DND-41 (cell line): ENCODE measurements at regions not wholly inside any gene's neighbourhood (a gene's known extent, or its start where the extent isn't known, plus 50 kb on each side); places are given as distances from the start of the nearest gene placed in this dataset.

ENCODE experiments used
- ATAC-seq: fragments of 200-7000 bp; cut with Tn5 transposase; 3 replicates; pipeline ENCODE4 v1.9.1; 2021; ENCODE audit warnings: low read depth; ENCODE audit not compliant: insufficient read depth
- DNase-seq: peaks from one replicate; pipeline ENCODE4 v3.0.0-alpha.2; 2020
- H2AFZ ChIP-seq: 2 replicates; pipeline ENCODE4 v1.6.0; 2012; ENCODE audit warnings: low read depth, low read length
- H3K27ac ChIP-seq: 2 replicates; pipeline ENCODE4 v1.5.1; 2012; ENCODE audit warnings: low read length, inconsistent platforms
- H3K27me3 ChIP-seq: fragments of 200-600 bp; sonication (generic); 2 replicates; pipeline ENCODE4 v1.6.0; 2012; ENCODE audit warnings: low read length, mild to moderate bottlenecking, inconsistent platforms; ENCODE audit not compliant: insufficient read depth, poor library complexity
- H3K36me3 ChIP-seq: 2 replicates; pipeline ENCODE4 v1.5.1; 2012; ENCODE audit warnings: low read length, inconsistent platforms; ENCODE audit not compliant: insufficient read depth
- H3K4me1 ChIP-seq: 2 replicates; pipeline ENCODE4 v1.5.1; 2012; ENCODE audit warnings: mild to moderate bottlenecking, low read length; ENCODE audit not compliant: insufficient read depth
- H3K4me2 ChIP-seq: 2 replicates; pipeline ENCODE4 v1.6.0; 2012; ENCODE audit warnings: mild to moderate bottlenecking, moderate library complexity, low read length, inconsistent platforms; ENCODE audit not compliant: insufficient read depth
- H3K4me3 ChIP-seq, 2 experiments: fragments of 200-600 bp in 1 of 2; shearing (Covaris generic) in 1 of 2; 2 replicates each; pipeline ENCODE4 v1.5.1; 2012 to 2016; ENCODE audit warnings: inconsistent platforms in 2 of 2, low read length in 2 of 2, mild to moderate bottlenecking in 2 of 2, low read depth in 1 of 2, moderate library complexity in 1 of 2
- H3K79me2 ChIP-seq: 2 replicates; pipeline ENCODE4 v1.6.0; 2012; ENCODE audit warnings: low read length, inconsistent platforms; ENCODE audit not compliant: insufficient read depth
- H3K9ac ChIP-seq: 2 replicates; pipeline ENCODE4 v1.6.0; 2012; ENCODE audit warnings: low read depth, mild to moderate bottlenecking, inconsistent platforms, low read length, moderate library complexity
- H3K9me3 ChIP-seq: 2 replicates; pipeline ENCODE4 v1.5.1; 2012; ENCODE audit warnings: low read length, moderate library complexity, mild to moderate bottlenecking, inconsistent platforms; ENCODE audit not compliant: insufficient read depth, severe bottlenecking
- H4K20me1 ChIP-seq: 2 replicates; pipeline ENCODE4 v1.6.0; 2012; ENCODE audit warnings: low read length; ENCODE audit not compliant: insufficient read depth
- EZH2 ChIP-seq: IDR thresholded peaks from 3 replicates; pipeline ENCODE4 v1.6.1; 2012; ENCODE audit warnings: borderline replicate concordance, low read depth, mild to moderate bottlenecking, moderate library complexity, low read length, inconsistent platforms; ENCODE audit not compliant: severe bottlenecking
- TF ChIP-seq, protein P1 (sequence below): IDR thresholded peaks from 2 replicates; pipeline ENCODE4 v1.5.1; 2012; ENCODE audit warnings: borderline replicate concordance, low read length, moderate library complexity, mild to moderate bottlenecking; ENCODE audit not compliant: poor library complexity, severe bottlenecking; ENCODE audit errors: extremely low read depth

DNA sequence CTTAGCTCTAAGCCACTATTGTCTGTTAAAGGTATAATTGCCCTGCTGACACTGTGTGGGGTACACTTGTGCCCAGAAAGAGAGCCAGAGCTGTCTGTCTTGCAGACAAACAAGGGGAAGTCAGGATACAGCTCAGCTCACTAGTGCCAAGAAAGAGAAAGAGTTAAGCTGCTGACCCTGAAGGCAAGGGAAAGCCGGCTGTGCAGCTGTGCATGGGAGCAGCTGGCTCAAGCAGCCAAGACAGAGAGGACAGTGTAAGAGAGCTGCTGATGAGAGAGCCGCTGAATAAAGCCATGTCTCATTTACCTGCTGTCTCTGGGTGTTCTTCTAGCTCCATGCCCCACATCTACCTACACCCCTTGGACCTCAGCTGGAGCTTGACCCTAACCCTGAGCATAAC is 428.1 kb upstream of the NAALADL2 start:
- H3K4me3 ChIP-seq = no peak overlapping the region
- H3K79me2 ChIP-seq = no peaks in the 10 kb centered on the region
- ATAC-seq = no peak
- H4K20me1 ChIP-seq = no peaks in the 10 kb centered on the region
- H3K27me3 ChIP-seq = no peaks in the 10 kb centered on the region
- no peak for DNase-seq
- H3K4me2 ChIP-seq = no peak overlapping the region
- H3K36me3 ChIP-seq = no peaks in the 10 kb centered on the region
- no peak overlapping the region for H3K9ac ChIP-seq
- no peaks in the 10 kb centered on the region for H3K4me1 ChIP-seq
- H3K27ac ChIP-seq = no peak overlapping the region
- no peak overlapping the region for H2AFZ ChIP-seq
- H3K9me3 ChIP-seq = no peaks in the 10 kb centered on the region
- TF ChIP-seq, protein P1, sequence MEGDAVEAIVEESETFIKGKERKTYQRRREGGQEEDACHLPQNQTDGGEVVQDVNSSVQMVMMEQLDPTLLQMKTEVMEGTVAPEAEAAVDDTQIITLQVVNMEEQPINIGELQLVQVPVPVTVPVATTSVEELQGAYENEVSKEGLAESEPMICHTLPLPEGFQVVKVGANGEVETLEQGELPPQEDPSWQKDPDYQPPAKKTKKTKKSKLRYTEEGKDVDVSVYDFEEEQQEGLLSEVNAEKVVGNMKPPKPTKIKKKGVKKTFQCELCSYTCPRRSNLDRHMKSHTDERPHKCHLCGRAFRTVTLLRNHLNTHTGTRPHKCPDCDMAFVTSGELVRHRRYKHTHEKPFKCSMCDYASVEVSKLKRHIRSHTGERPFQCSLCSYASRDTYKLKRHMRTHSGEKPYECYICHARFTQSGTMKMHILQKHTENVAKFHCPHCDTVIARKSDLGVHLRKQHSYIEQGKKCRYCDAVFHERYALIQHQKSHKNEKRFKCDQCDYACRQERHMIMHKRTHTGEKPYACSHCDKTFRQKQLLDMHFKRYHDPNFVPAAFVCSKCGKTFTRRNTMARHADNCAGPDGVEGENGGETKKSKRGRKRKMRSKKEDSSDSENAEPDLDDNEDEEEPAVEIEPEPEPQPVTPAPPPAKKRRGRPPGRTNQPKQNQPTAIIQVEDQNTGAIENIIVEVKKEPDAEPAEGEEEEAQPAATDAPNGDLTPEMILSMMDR = no peak
- no peak for TF ChIP-seq EZH2

DNA sequence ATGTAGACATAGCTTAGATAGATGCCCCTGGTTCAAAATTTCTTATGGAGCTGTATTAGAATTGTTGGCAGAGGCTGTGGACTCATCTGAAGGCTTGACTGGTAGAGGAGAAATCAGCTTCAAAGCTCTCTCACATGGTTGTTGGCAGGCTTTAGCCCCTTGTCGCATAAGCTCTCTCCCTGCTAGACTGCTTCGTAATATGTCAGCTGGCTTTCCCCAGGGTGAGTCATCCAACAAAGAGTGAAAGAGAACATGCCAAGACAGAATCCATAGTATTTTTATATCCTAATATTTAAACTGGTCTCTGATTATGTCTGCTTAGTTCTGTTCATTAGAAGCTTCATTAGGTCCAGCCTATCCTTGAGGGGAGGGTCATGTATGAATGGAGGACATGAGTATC is 427.4 kb upstream of the NAALADL2 start:
- Histone ChIP-seq H2AFZ (no peak overlapping the region), H3K4me3 (no peak overlapping the region), H3K9me3 (no peaks in the 10 kb centered on the region), H3K79me2 (no peaks in the 10 kb centered on the region), H3K9ac (no peak overlapping the region), H4K20me1 (no peaks in the 10 kb centered on the region), H3K27ac (no peak overlapping the region), H3K36me3 (no peaks in the 10 kb centered on the region), H3K4me2 (no peak overlapping the region), H3K27me3 (no peaks in the 10 kb centered on the region), H3K4me1 (no peaks in the 10 kb centered on the region)
- ATAC-seq (no peak), DNase-seq (no peak)
- TF ChIP-seq, protein P1 = no peak
- no peak for TF ChIP-seq EZH2

DNA sequence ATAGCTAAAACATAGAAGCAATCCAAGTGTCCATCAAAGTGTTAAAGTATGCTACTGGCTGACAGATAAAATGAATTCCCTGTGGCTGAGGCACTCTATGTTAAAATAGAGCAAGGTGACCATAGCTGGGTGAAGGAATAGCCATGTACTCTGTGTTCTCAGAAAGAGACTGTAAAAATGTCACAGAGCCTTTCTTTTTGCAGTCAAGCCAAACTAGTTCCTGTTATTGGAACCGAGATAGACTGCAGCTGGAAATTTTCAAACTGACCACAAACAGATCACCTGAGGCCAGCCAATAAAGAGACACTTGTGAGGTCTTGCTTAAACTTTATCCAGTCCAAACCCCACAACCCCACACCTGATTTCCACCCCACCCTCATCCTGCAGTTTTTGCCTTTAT is 422.8 kb upstream of the NAALADL2 start:
- Histone ChIP-seq H4K20me1 (no peaks in the 10 kb centered on the region), H3K4me3 (no peak overlapping the region), H3K36me3 (no peaks in the 10 kb centered on the region), H3K4me1 (peaks cover 9% of the 10 kb centered on the region; the same call in 1 of the 2 replicates), H3K79me2 (no peaks in the 10 kb centered on the region), H3K27me3 (peaks cover 21% of the 10 kb centered on the region), H3K27ac (no peak overlapping the region), H2AFZ (no peak overlapping the region), H3K4me2 (no peak overlapping the region), H3K9ac (no peak overlapping the region), H3K9me3 (no peaks in the 10 kb centered on the region)
- no peak for TF ChIP-seq EZH2
- TF ChIP-seq, protein P1 = no peak
- DNase-seq (no peak), ATAC-seq (no peak)

DNA sequence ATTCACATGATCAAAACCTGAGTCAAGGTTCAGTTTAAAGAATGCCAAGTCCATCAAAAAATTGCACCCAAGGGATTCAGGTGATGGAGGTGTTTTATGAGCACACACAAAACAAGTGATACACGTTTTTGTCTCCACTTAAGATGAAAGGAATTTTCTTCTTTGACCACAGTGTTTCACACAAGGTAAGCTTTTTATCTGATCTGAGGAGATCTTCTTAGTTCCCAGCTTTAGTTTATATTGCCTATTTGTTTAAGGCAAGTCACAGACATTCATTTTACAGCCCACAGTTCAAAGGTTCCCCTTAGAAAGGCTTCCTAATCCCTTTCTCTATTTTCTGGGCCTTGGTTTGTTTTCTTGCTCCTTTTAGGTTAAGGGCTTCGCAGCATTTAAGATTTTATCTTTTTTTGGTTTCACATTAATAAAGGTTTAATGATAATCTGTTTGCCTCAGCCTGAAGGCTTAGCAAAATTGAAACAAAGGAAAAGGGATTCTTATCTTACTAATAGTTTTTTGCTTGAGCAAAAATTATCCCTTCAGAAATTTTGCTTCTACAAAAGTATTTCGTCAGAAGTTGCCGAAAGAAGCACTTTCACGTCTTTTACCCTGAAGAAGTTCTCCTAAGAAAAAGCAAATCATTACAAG is 420.5 kb upstream of the NAALADL2 start:
- Histone ChIP-seq H3K9me3 (no peaks in the 10 kb centered on the region), H3K4me2 (no peak overlapping the region), H3K4me3 (no peak overlapping the region), H3K9ac (no peak overlapping the region), H2AFZ (no peak overlapping the region), H3K79me2 (no peaks in the 10 kb centered on the region), H3K27me3 (peaks cover 26% of the 10 kb centered on the region), H4K20me1 (no peaks in the 10 kb centered on the region), H3K36me3 (no peaks in the 10 kb centered on the region), H3K27ac (no peak overlapping the region), H3K4me1 (peaks cover 19% of the 10 kb centered on the region; the same call in 1 of the 2 replicates)
- ATAC-seq (no peak), DNase-seq (no peak)
- TF ChIP-seq, protein P1 = no peak
- no peak for TF ChIP-seq EZH2
